Left renal pelvis (tissue), 4 donors: ENCODE measurements at regions not wholly inside any gene's neighbourhood (a gene's known extent, or its start where the extent isn't known, plus 50 kb on each side); places are given as distances from the start of the nearest gene placed in this dataset.

Experiments used
- DNase-seq, 4 donors: peaks; one replicate each; pipeline ENCODE4 v3.0.0-alpha.2; 2013; ENCODE audit warnings: low read depth in 4 of 4, low spot score in 3 of 4

GRCh38 chr2:105597011-105597805, 147.5 kb upstream of the NCK2 start:
- no peak for DNase-seq

DNA sequence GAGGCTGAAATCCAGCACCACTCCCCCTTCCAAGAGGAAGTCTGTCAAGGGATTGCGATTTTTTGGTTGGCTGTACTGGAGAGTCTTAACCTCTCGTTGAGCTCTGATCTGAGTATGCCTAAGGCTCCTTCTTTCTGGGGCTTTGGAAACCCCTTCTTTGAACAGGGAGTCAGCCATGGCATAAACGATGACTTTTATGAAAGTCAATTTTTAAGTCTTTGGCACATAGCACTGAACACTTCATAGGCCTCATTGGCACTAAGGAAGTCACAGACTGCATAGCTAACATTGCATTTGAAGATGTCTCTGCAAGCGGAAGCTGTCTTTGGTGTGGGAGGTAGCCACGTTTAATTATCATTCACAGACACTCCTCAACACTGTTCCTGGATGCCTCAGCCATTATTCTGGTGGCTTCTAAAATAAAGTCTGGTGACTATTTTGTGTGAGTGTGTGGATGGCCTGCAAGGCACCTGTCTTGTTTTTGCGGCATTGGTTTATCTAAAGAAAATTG, 148.2 kb upstream of the NCK2 start:
- no peak for DNase-seq

DNA sequence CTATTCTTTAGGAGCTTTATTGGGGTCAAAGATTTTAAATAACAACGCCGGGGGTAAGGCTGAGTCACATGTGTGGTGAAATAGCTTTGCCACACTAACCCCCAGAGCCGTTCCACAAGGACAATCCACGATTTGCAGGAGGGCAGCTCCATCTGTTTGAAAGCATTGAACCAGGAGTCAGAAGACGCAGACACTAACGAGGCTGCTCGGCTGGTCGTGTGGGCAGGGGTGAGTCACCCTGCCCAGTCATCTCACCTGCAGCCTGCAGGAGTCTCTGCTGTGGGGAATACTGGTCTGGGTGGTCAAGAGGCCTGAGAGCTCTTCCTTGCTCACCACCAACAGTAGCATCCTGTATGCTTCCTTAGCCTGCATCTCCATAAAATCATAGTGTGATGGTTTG, 149.2 kb upstream of the NCK2 start:
- no peak for DNase-seq

GRCh38 chr2:105593221-105593967, 151.3 kb upstream of the NCK2 start:
- no peak for DNase-seq

- no peak for DNase-seq
Observed at GRCh38 chr2:105592288-105592687, 152.4 kb upstream of the NCK2 start.

GRCh38 chr2:105590780-105591660, 153.7 kb upstream of the NCK2 start:
- no peak for DNase-seq

GRCh38 chr2:105588581-105588980, 156.1 kb upstream of the NCK2 start:
- no peak for DNase-seq

DNA sequence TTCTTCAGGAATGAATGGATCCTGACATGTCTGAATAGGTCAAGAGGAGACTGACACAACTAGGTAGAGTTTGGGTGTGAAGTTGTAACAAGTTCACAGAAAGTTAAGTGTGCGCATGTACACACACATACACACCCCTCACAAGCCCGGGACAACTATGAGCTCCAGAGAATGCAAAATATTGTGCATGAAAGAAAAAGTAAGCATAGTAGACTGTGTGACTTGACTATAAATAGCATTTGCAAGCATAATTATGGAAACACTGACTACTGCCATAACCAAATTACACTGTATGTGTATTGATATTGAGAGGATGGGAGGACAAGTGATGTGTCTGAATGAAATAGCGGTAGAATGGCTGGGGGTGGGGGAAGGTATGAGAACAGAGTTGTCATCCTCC, 157.1 kb upstream of the NCK2 start:
- DNase-seq: no peak

- no peak for DNase-seq
Observed at GRCh38 chr2:105584435-105585010, 160.2 kb upstream of the NCK2 start.

DNA sequence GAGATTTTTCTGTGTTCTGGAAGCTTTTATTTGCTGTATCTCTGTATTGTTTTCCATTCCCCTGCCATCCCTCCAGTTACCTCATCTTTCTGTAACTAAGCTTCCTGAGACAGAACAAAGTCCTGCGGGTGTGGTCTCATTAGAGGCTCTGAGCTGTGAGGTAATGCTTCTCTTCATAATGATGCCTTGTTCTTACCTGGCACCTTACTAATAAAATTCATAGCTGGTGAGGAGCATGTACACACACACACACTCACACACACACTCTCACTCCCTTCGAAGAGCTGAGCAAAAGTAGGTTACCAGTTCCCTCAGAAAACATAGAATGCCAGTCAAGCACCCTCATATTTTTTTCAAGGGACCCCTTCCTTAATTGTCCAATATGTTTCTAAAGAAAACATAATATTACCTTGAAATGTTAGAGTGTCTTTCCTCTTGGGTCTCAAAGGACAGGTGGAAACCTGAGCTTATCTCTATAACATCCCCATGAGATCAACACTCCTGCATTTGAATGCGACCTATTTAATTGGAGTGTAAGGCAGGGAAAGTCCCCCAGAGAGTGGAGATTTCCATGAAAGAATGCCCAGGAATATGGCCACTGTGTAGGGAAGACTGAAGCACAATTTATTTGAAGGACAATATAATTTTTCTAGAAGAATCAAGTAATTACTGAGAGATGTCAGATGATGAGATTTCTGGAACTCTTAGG, 161.6 kb upstream of the NCK2 start:
- DNase-seq: no peak

- DNase-seq: no peak
Observed at GRCh38 chr2:105581555-105581944, 163.2 kb upstream of the NCK2 start.

GRCh38 chr2:105580870-105581554, 163.7 kb upstream of the NCK2 start:
- no peak for DNase-seq

- no peak for DNase-seq
Observed at GRCh38 chr2:105580216-105580615, 164.5 kb upstream of the NCK2 start.

- no peak for DNase-seq
Observed at GRCh38 chr2:105578166-105578565, 166.5 kb upstream of the NCK2 start.

- no peak for DNase-seq
Observed at GRCh38 chr2:105577762-105578161, 166.9 kb upstream of the NCK2 start.

GRCh38 chr2:105576440-105577241, 168.1 kb upstream of the NCK2 start:
- DNase-seq: peak in 1 of 4 donors; percentile 29

GRCh38 chr2:105576050-105576439, 168.7 kb upstream of the NCK2 start:
- no peak for DNase-seq

DNA sequence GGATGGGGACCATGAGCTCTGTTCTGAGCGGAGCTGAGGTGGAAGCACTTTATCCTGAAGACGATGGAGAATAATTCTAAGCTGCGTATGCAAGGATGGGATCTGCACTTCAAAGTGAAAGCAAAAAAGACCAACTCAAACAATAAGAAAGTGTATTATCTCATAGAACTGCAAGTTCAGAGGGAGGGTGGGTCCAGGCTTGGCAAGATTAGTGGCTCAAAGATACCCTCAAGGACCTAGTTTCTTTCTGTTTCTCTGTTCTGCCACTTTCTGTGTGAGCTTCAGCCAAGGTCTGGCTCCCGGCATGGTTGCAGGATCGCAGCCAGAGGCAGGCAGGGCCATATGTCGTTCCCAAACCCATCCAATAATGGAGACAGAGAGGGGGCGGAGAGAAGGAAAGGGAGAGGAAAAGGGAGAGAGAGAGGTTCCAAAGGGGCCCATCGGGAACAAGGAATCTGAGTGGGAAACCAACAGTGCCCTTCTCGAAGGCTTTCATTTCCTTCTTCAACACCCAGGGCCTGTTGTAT, 169.2 kb upstream of the NCK2 start:
- DNase-seq: no peak
